ENCODE measurements at regions not wholly inside any gene's neighbourhood (a gene's known extent, or its start where the extent isn't known, plus 50 kb on each side); places are given as distances from the start of the nearest gene placed in this dataset.
"Not testable (repeated sequence)": the region's sequence is repeated elsewhere in the genome, so short reads cannot be mapped to it uniquely, and the experiment has no call there.

GRCh38 chr5:145619806-145620310 lies 215.3 kb downstream of the PRELID2 start:
- peaks cover 27% of the 10 kb centered on the region for H3K9me3 Mint-ChIP-seq (ENCODE audit: unreplicated experiment)
- Histone ChIP-seq H3K27me3 (replicated peaks; ENCODE audit: control insufficient read depth, insufficient read depth, low read length) (no peaks in the 10 kb centered on the region), H3K9me3 (peaks cover 9% of the 10 kb centered on the region; the same call in 1 of the 2 replicates), H3K4me3 (ENCODE audit: low read depth, low read length) (no peak overlapping the region), H3K4me1 (no peaks in the 10 kb centered on the region), H3K36me3 (ENCODE audit: control insufficient read depth, insufficient read depth, low read length) (no peaks in the 10 kb centered on the region)
- H3K27me3 Mint-ChIP-seq (ENCODE audit: insufficient read depth, unreplicated experiment) = no peaks in the 10 kb centered on the region
- ChIA-PET CTCF (no interaction called here), POLR2A (no interaction called here)
- intact Hi-C loops (cut with micrococcal nuclease; ENCODE audit: unreplicated experiment) = no loop called here
- no peak for TF ChIP-seq CTCF (IDR thresholded peaks at IDR 0.05; ENCODE audit: insufficient read depth in 1 of 2, low read depth in 1 of 2, low read length in 1 of 2, severe bottlenecking in 1 of 2, unreplicated experiment in 1 of 2)
- H3K4me1 Mint-ChIP-seq (ENCODE audit: low read depth, unreplicated experiment) = no peaks in the 10 kb centered on the region
- no peak overlapping the region for H3K4me3 Mint-ChIP-seq (ENCODE audit: unreplicated experiment)
- H3K36me3 Mint-ChIP-seq (ENCODE audit: insufficient read depth, unreplicated experiment) = no peaks in the 10 kb centered on the region
- no TSS peak for BruUV-seq (replicated peaks)
- no peak for DNase-seq
- H3K27ac Mint-ChIP-seq (ENCODE audit: unreplicated experiment) = no peak overlapping the region

GRCh38 chr5:145616739-145617138 lies 218.4 kb downstream of the PRELID2 start:
- H3K27me3 Mint-ChIP-seq (ENCODE audit: insufficient read depth, unreplicated experiment); H3K27ac Mint-ChIP-seq (ENCODE audit: unreplicated experiment); H3K36me3 ChIP-seq (ENCODE audit: control insufficient read depth, insufficient read depth, low read length); H3K4me1 ChIP-seq; H3K4me3 Mint-ChIP-seq (ENCODE audit: unreplicated experiment); BruUV-seq (replicated peaks); H3K4me1 Mint-ChIP-seq (ENCODE audit: low read depth, unreplicated experiment); DNase-seq; CTCF ChIA-PET; H3K36me3 Mint-ChIP-seq (ENCODE audit: insufficient read depth, unreplicated experiment); POLR2A ChIA-PET; H3K4me3 ChIP-seq (ENCODE audit: low read depth, low read length); H3K9me3 ChIP-seq; H3K27me3 ChIP-seq (replicated peaks; ENCODE audit: control insufficient read depth, insufficient read depth, low read length); intact Hi-C loops (cut with micrococcal nuclease; ENCODE audit: unreplicated experiment): not testable (repeated sequence)
- H3K9me3 Mint-ChIP-seq (ENCODE audit: unreplicated experiment) = peaks cover 21% of the 10 kb centered on the region

- H3K4me3 ChIP-seq (ENCODE audit: low read depth, low read length) = no peak overlapping the region
- no peak for DNase-seq
- TF ChIP-seq CTCF (IDR thresholded peaks at IDR 0.05; ENCODE audit: insufficient read depth in 1 of 2, low read depth in 1 of 2, low read length in 1 of 2, severe bottlenecking in 1 of 2, unreplicated experiment in 1 of 2) = no peak
- no peaks in the 10 kb centered on the region for H3K36me3 Mint-ChIP-seq (ENCODE audit: insufficient read depth, unreplicated experiment)
- ChIA-PET POLR2A (no interaction called here), CTCF (no interaction called here)
- no peak overlapping the region for H3K27ac Mint-ChIP-seq (ENCODE audit: unreplicated experiment)
- BruUV-seq (replicated peaks) = no TSS peak
- intact Hi-C loops (cut with micrococcal nuclease; ENCODE audit: unreplicated experiment) = no loop called here
- no peaks in the 10 kb centered on the region for H3K27me3 ChIP-seq (replicated peaks; ENCODE audit: control insufficient read depth, insufficient read depth, low read length)
- H3K4me1 Mint-ChIP-seq (ENCODE audit: low read depth, unreplicated experiment) = no peaks in the 10 kb centered on the region
- no peaks in the 10 kb centered on the region for H3K27me3 Mint-ChIP-seq (ENCODE audit: insufficient read depth, unreplicated experiment)
- no peak overlapping the region for H3K4me3 Mint-ChIP-seq (ENCODE audit: unreplicated experiment)
- H3K9me3 Mint-ChIP-seq (ENCODE audit: unreplicated experiment) = no peaks in the 10 kb centered on the region
- H3K9me3 ChIP-seq = no peaks in the 10 kb centered on the region
- no peaks in the 10 kb centered on the region for H3K4me1 ChIP-seq
- H3K36me3 ChIP-seq (ENCODE audit: control insufficient read depth, insufficient read depth, low read length) = no peaks in the 10 kb centered on the region
Observed at GRCh38 chr5:145598983-145599382, 236.2 kb downstream of the PRELID2 start.

GRCh38 chr5:145598184-145598583 lies 237.0 kb downstream of the PRELID2 start:
- BruUV-seq (replicated peaks) = no TSS peak

More at GRCh38 chr5:145598184-145598583, 237.0 kb downstream of the PRELID2 start:
- TF ChIP-seq CTCF (IDR thresholded peaks at IDR 0.05; ENCODE audit: insufficient read depth in 1 of 2, low read depth in 1 of 2, low read length in 1 of 2, severe bottlenecking in 1 of 2, unreplicated experiment in 1 of 2) = no peak
- Mint-ChIP-seq H3K9me3 (ENCODE audit: unreplicated experiment) (no peaks in the 10 kb centered on the region), H3K27ac (ENCODE audit: unreplicated experiment) (no peak overlapping the region), H3K4me3 (ENCODE audit: unreplicated experiment) (no peak overlapping the region), H3K36me3 (ENCODE audit: insufficient read depth, unreplicated experiment) (no peaks in the 10 kb centered on the region), H3K27me3 (ENCODE audit: insufficient read depth, unreplicated experiment) (no peaks in the 10 kb centered on the region), H3K4me1 (ENCODE audit: low read depth, unreplicated experiment) (no peaks in the 10 kb centered on the region)
- intact Hi-C loops (cut with micrococcal nuclease; ENCODE audit: unreplicated experiment) = no loop called here
- Histone ChIP-seq H3K9me3 (no peaks in the 10 kb centered on the region), H3K36me3 (ENCODE audit: control insufficient read depth, insufficient read depth, low read length) (no peaks in the 10 kb centered on the region), H3K4me3 (ENCODE audit: low read depth, low read length) (no peak overlapping the region), H3K27me3 (replicated peaks; ENCODE audit: control insufficient read depth, insufficient read depth, low read length) (no peaks in the 10 kb centered on the region), H3K4me1 (no peaks in the 10 kb centered on the region)
- POLR2A ChIA-PET = no interaction called here
- CTCF ChIA-PET = no interaction called here
- DNase-seq = no peak
